ENCODE measurements at regions not wholly inside any gene's neighbourhood (a gene's known extent, or its start where the extent isn't known, plus 50 kb on each side); places are given as distances from the start of the nearest gene placed in this dataset.

DNA sequence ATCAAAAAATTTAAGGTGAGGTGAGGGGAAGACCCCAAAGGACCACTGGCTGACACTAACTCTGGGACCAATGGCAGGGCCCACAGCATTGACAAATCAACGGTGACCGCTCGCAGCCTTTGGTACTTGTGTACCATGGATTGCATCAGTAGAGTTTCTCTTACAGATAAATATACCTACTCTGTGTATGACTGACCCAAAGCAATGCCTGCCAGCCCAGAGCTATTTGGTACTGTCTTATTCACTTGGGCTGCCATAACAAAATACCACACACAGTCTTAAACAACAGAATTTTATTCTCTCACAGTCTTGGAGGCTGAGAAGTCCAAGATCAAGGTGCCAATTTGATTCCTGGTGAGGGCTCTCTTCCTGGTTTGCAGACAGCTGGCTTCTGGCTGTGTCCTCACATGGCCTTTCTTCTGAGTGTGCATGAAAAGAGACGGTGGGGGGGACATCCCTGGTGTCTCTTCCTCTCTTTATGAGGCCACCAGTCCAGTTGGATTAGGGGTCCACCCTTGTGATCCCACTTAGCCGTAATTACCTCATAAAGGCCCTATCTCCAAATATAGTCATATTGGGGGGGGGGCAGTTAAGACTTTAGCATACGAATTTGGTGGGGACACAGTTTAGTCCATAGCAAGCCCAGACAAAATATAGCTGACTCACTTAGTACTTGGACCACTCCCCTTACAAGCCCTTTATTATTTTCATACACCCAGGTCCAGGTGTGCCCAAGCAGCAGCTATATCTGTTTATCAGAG is 336.3 kb downstream of the CD83 start:
- H3K36me3 Mint-ChIP-seq (ENCODE audit: low read depth): no peaks in the 10 kb centered on the region
- TF ChIP-seq ZNF331 (CRISPR knock-in tag; IDR thresholded peaks at IDR 0.05; ENCODE audit: low read depth) (no peak), JUNB (IDR thresholded peaks at IDR 0.05; ENCODE audit: unreplicated experiment) (no peak), EZH2phosphoT487 (IDR thresholded peaks at IDR 0.05; ENCODE audit: unreplicated experiment) (no peak)
- TF ChIP-seq, protein P1, sequence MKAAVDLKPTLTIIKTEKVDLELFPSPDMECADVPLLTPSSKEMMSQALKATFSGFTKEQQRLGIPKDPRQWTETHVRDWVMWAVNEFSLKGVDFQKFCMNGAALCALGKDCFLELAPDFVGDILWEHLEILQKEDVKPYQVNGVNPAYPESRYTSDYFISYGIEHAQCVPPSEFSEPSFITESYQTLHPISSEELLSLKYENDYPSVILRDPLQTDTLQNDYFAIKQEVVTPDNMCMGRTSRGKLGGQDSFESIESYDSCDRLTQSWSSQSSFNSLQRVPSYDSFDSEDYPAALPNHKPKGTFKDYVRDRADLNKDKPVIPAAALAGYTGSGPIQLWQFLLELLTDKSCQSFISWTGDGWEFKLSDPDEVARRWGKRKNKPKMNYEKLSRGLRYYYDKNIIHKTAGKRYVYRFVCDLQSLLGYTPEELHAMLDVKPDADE (IDR thresholded peaks at IDR 0.05): no peak
- TF ChIP-seq, protein P2, sequence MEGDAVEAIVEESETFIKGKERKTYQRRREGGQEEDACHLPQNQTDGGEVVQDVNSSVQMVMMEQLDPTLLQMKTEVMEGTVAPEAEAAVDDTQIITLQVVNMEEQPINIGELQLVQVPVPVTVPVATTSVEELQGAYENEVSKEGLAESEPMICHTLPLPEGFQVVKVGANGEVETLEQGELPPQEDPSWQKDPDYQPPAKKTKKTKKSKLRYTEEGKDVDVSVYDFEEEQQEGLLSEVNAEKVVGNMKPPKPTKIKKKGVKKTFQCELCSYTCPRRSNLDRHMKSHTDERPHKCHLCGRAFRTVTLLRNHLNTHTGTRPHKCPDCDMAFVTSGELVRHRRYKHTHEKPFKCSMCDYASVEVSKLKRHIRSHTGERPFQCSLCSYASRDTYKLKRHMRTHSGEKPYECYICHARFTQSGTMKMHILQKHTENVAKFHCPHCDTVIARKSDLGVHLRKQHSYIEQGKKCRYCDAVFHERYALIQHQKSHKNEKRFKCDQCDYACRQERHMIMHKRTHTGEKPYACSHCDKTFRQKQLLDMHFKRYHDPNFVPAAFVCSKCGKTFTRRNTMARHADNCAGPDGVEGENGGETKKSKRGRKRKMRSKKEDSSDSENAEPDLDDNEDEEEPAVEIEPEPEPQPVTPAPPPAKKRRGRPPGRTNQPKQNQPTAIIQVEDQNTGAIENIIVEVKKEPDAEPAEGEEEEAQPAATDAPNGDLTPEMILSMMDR (conservative IDR thresholded peaks at IDR 0.05; ENCODE audit: low read depth in 2 of 2): no peak
- TF ChIP-seq, protein P3, sequence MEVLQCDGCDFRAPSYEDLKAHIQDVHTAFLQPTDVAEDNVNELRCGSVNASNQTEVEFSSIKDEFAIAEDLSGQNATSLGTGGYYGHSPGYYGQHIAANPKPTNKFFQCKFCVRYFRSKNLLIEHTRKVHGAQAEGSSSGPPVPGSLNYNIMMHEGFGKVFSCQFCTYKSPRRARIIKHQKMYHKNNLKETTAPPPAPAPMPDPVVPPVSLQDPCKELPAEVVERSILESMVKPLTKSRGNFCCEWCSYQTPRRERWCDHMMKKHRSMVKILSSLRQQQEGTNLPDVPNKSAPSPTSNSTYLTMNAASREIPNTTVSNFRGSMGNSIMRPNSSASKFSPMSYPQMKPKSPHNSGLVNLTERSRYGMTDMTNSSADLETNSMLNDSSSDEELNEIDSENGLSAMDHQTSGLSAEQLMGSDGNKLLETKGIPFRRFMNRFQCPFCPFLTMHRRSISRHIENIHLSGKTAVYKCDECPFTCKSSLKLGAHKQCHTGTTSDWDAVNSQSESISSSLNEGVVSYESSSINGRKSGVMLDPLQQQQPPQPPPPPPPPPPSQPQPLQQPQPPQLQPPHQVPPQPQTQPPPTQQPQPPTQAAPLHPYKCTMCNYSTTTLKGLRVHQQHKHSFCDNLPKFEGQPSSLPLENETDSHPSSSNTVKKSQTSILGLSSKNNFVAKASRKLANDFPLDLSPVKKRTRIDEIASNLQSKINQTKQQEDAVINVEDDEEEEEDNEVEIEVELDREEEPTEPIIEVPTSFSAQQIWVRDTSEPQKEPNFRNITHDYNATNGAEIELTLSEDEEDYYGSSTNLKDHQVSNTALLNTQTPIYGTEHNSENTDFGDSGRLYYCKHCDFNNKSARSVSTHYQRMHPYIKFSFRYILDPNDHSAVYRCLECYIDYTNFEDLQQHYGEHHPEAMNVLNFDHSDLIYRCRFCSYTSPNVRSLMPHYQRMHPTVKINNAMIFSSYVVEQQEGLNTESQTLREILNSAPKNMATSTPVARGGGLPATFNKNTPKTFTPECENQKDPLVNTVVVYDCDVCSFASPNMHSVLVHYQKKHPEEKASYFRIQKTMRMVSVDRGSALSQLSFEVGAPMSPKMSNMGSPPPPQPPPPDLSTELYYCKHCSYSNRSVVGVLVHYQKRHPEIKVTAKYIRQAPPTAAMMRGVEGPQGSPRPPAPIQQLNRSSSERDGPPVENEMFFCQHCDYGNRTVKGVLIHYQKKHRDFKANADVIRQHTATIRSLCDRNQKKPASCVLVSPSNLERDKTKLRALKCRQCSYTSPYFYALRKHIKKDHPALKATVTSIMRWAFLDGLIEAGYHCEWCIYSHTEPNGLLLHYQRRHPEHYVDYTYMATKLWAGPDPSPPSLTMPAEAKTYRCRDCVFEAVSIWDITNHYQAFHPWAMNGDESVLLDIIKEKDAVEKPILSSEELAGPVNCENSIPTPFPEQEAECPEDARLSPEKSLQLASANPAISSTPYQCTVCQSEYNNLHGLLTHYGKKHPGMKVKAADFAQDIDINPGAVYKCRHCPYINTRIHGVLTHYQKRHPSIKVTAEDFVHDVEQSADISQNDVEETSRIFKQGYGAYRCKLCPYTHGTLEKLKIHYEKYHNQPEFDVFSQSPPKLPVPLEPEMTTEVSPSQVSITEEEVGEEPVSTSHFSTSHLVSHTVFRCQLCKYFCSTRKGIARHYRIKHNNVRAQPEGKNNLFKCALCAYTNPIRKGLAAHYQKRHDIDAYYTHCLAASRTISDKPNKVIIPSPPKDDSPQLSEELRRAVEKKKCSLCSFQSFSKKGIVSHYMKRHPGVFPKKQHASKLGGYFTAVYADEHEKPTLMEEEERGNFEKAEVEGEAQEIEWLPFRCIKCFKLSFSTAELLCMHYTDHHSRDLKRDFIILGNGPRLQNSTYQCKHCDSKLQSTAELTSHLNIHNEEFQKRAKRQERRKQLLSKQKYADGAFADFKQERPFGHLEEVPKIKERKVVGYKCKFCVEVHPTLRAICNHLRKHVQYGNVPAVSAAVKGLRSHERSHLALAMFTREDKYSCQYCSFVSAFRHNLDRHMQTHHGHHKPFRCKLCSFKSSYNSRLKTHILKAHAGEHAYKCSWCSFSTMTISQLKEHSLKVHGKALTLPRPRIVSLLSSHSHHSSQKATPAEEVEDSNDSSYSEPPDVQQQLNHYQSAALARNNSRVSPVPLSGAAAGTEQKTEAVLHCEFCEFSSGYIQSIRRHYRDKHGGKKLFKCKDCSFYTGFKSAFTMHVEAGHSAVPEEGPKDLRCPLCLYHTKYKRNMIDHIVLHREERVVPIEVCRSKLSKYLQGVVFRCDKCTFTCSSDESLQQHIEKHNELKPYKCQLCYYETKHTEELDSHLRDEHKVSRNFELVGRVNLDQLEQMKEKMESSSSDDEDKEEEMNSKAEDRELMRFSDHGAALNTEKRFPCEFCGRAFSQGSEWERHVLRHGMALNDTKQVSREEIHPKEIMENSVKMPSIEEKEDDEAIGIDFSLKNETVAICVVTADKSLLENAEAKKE (CRISPR knock-in tag; IDR thresholded peaks at IDR 0.05): no peak
- no peak overlapping the region for H3K4me2 ChIP-seq

More for the DNA sequence above, 336.3 kb downstream of the CD83 start:
- Histone ChIP-seq H3K9me2 (ENCODE audit: insufficient read depth) (peaks cover 15% of the 10 kb centered on the region; the same call in 1 of the 2 replicates), H3K4me1 (ENCODE audit: insufficient read depth) (peaks cover 7% of the 10 kb centered on the region; the same call in 1 of the 2 replicates), H2AFZ (no peak overlapping the region), H3K4me3 (no peak overlapping the region), H3K27me3 (ENCODE audit: insufficient read depth) (no peaks in the 10 kb centered on the region), H3K79me2 (replicated peaks; ENCODE audit: insufficient read depth) (no peaks in the 10 kb centered on the region), H3F3A (replicated peaks; ENCODE audit: low read depth) (no peaks in the 10 kb centered on the region), H3K36me3 (ENCODE audit: insufficient read depth) (no peaks in the 10 kb centered on the region), H3K27ac (ENCODE audit: low read depth) (no peak overlapping the region), H4K20me1 (replicated peaks; ENCODE audit: insufficient read depth) (no peaks in the 10 kb centered on the region)
- DNase-seq (ENCODE audit: low spot score) (no peak), ATAC-seq (no peak)
- Mint-ChIP-seq H3K27me3 (ENCODE audit: insufficient read depth, low read depth, poor library complexity) (peaks cover 10% of the 10 kb centered on the region), H3K27ac (no peak overlapping the region), H3K9me3 (no peaks in the 10 kb centered on the region; the same call in 2 of the 3 replicates), H3K4me3 (no peak overlapping the region), H3K4me1 (peaks cover 23% of the 10 kb centered on the region)
